Osteoblast (primary cell): ENCODE measurements at regions not wholly inside any gene's neighbourhood (a gene's known extent, or its start where the extent isn't known, plus 50 kb on each side); places are given as distances from the start of the nearest gene placed in this dataset.

Experiments used
- DNase-seq: peaks from one replicate; pipeline ENCODE4 v3.0.0; 2011; ENCODE audit warnings: low spot score, mixed read lengths; ENCODE audit not compliant: insufficient read length; ENCODE audit errors: missing footprints
- H2AFZ ChIP-seq: 2 replicates; pipeline ENCODE4 v1.6.0; 2011; ENCODE audit warnings: mild to moderate bottlenecking, low read length
- H3K27ac ChIP-seq: 2 replicates; pipeline ENCODE4 v1.5.1; 2011; ENCODE audit warnings: mild to moderate bottlenecking, low read depth, low read length, moderate library complexity
- H3K27me3 ChIP-seq: 2 replicates; pipeline ENCODE4 v1.6.0; 2012; ENCODE audit warnings: mild to moderate bottlenecking, control low read depth, inconsistent platforms, low read length, moderate library complexity; ENCODE audit not compliant: insufficient read depth
- H3K36me3 ChIP-seq: 2 replicates; pipeline ENCODE4 v1.5.1; 2011; ENCODE audit warnings: mild to moderate bottlenecking, low read length, control low read depth, moderate library complexity; ENCODE audit not compliant: insufficient read depth
- H3K4me1 ChIP-seq: 2 replicates; pipeline ENCODE4 v1.5.1; 2011; ENCODE audit warnings: mild to moderate bottlenecking, low read length, control low read depth, moderate library complexity; ENCODE audit not compliant: insufficient read depth
- H3K4me2 ChIP-seq: 2 replicates; pipeline ENCODE4 v1.6.0; 2011; ENCODE audit warnings: mild to moderate bottlenecking, low read length; ENCODE audit not compliant: insufficient read depth
- H3K4me3 ChIP-seq: fragments of 200-600 bp; sonication (generic); 3 replicates; pipeline ENCODE4 v1.5.1; 2012; ENCODE audit warnings: mild to moderate bottlenecking, low read length, inconsistent platforms; ENCODE audit not compliant: insufficient read depth
- H3K79me2 ChIP-seq: 2 replicates; pipeline ENCODE4 v1.6.0; 2012; ENCODE audit warnings: mild to moderate bottlenecking, low read length, control low read depth, inconsistent platforms; ENCODE audit not compliant: insufficient read depth
- H3K9me3 ChIP-seq: 2 replicates; pipeline ENCODE4 v1.5.1; 2011; ENCODE audit warnings: low read depth, low read length, control low read depth
- H4K20me1 ChIP-seq: 2 replicates; pipeline ENCODE4 v1.6.0; 2012; ENCODE audit warnings: mild to moderate bottlenecking, low read length, control low read depth; ENCODE audit not compliant: insufficient read depth
- TF ChIP-seq, protein P1 (sequence below): IDR thresholded peaks from 2 replicates; pipeline ENCODE4 v1.5.1; 2011; ENCODE audit warnings: mild to moderate bottlenecking, low read depth, low read length, moderate library complexity; ENCODE audit errors: extremely low read depth

- Histone ChIP-seq H3K27me3 (no peaks in the 10 kb centered on the region), H3K36me3 (no peaks in the 10 kb centered on the region), H3K4me3 (no peak overlapping the region), H3K79me2 (no peaks in the 10 kb centered on the region), H3K27ac (no peak overlapping the region), H3K9me3 (no peaks in the 10 kb centered on the region), H4K20me1 (no peaks in the 10 kb centered on the region), H3K4me2 (no peak overlapping the region), H3K4me1 (peaks cover 6% of the 10 kb centered on the region), H2AFZ (no peak overlapping the region)
- no peak for DNase-seq
- TF ChIP-seq, protein P1, sequence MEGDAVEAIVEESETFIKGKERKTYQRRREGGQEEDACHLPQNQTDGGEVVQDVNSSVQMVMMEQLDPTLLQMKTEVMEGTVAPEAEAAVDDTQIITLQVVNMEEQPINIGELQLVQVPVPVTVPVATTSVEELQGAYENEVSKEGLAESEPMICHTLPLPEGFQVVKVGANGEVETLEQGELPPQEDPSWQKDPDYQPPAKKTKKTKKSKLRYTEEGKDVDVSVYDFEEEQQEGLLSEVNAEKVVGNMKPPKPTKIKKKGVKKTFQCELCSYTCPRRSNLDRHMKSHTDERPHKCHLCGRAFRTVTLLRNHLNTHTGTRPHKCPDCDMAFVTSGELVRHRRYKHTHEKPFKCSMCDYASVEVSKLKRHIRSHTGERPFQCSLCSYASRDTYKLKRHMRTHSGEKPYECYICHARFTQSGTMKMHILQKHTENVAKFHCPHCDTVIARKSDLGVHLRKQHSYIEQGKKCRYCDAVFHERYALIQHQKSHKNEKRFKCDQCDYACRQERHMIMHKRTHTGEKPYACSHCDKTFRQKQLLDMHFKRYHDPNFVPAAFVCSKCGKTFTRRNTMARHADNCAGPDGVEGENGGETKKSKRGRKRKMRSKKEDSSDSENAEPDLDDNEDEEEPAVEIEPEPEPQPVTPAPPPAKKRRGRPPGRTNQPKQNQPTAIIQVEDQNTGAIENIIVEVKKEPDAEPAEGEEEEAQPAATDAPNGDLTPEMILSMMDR = no peak
These were observed 341.4 kb downstream of the BMP4 start for GRCh38 chr14:53615252-53615651.

DNA sequence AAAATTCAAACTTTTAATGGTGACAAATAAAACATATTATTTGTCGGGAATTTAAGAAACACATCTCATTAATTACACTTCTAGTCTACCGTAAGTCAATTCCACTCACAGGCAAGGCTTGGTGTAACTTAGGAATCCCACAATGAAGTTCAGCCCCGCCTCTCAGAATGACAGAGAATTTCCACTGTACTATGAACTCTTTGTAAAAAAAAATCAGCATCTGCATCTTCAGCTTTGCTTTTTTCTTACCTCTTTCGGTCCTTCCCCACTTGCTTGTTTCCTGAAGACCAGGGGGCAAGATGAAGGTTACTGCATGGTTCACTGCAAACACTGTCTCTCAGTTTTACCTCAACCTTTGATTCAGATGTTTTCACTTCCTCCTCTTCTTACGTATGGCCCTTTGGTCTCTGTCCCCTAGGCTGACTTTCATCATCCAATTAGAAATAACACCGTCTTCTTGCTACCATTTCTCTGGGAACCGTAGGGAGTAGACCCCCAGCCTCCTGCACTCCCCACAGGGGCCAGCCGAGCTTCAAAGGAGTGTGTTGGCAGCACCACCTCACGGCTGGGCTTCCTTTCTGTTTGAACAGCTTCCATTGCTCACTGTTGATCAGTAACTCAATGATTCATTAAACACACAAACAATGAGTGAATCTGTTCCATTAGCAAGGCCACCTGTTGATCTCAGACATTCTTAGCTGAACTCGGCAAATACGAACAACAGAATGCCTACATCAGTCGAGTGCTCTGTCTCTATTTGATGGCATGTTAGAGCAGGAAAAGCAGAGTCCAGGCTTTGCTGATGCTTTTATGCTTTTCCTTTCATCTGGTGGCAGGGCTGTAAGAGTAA, 343.0 kb downstream of the BMP4 start:
- Histone ChIP-seq H3K27ac (no peak overlapping the region), H3K9me3 (no peaks in the 10 kb centered on the region), H3K79me2 (no peaks in the 10 kb centered on the region), H3K4me2 (no peak overlapping the region), H3K4me3 (no peak overlapping the region), H3K27me3 (peaks cover 6% of the 10 kb centered on the region), H3K36me3 (no peaks in the 10 kb centered on the region), H3K4me1 (no peaks in the 10 kb centered on the region), H2AFZ (no peak overlapping the region), H4K20me1 (no peaks in the 10 kb centered on the region)
- no peak for DNase-seq
- TF ChIP-seq, protein P1 = no peak

DNA sequence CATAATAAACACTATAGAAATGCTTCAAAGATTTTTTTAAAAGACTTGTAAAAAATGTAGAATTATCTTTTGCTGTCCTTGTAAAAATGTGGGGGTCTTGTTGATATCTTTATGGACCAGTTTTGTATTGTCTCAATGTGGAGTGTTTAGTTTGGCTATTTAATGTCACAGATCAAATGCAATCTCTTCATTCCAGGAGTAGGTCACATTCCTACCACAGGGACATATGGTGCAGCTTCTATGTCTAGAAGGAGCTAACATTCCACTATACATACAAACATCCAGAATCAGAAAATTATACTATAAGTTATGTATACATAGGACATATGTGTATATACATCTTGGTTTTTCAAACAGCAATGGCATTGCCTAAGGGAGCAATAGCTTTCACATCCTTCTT, 345.7 kb downstream of the BMP4 start:
- H3K27ac ChIP-seq = no peak overlapping the region
- peaks cover 12% of the 10 kb centered on the region for H3K27me3 ChIP-seq
- H3K79me2 ChIP-seq = no peaks in the 10 kb centered on the region
- H3K4me3 ChIP-seq = no peak overlapping the region
- H3K4me1 ChIP-seq = no peaks in the 10 kb centered on the region
- no peaks in the 10 kb centered on the region for H3K9me3 ChIP-seq
- TF ChIP-seq, protein P1 = no peak
- no peaks in the 10 kb centered on the region for H3K36me3 ChIP-seq
- no peaks in the 10 kb centered on the region for H4K20me1 ChIP-seq
- H3K4me2 ChIP-seq = no peak overlapping the region
- DNase-seq = no peak
- no peak overlapping the region for H2AFZ ChIP-seq

DNA sequence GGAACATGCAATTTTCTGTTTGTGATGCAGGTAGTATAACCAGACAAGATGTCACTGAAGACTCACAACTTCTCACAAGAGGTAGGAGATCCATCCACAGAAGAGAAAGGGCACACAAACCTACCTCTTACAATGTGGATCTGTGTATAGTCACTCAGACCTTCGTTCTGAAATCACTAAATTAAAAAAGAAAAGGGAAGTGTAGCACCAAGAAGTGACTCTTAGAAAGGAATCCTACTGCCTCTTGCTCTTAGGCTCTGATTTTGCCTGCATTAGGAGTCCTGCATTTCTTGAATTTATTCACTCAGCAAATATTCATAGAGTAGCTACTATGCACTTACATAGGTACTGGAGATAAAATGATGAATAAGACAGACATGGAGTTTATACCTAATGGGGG, 347.6 kb downstream of the BMP4 start:
- no peaks in the 10 kb centered on the region for H4K20me1 ChIP-seq
- no peaks in the 10 kb centered on the region for H3K9me3 ChIP-seq
- no peak overlapping the region for H2AFZ ChIP-seq
- peaks cover 12% of the 10 kb centered on the region for H3K27me3 ChIP-seq
- no peaks in the 10 kb centered on the region for H3K79me2 ChIP-seq
- H3K4me1 ChIP-seq = no peaks in the 10 kb centered on the region
- TF ChIP-seq, protein P1 = no peak
- DNase-seq = no peak
- no peaks in the 10 kb centered on the region for H3K36me3 ChIP-seq
- no peak overlapping the region for H3K4me3 ChIP-seq
- no peak overlapping the region for H3K4me2 ChIP-seq
- no peak overlapping the region for H3K27ac ChIP-seq
